Vagina (tissue), 2 donors: ENCODE measurements at regions not wholly inside any gene's neighbourhood (a gene's known extent, or its start where the extent isn't known, plus 50 kb on each side); places are given as distances from the start of the nearest gene placed in this dataset.
A peak's percentile ranks its signal among the peaks of the same experiment; 100 is the strongest.

Source experiments
- DNase-seq, 2 donors: peaks; one replicate each; pipeline ENCODE4 v3.0.0-alpha.2; 2017; ENCODE audit errors: extremely low spot score in 2 of 2
- H3K27ac ChIP-seq: fragments of 200-600 bp; sonication (generic); one replicate; pipeline ENCODE4 v1.5.1; 2019
- H3K27me3 ChIP-seq: fragments of 200-600 bp; sonication (generic); one replicate; pipeline ENCODE4 v1.5.1; 2019
- H3K36me3 ChIP-seq, 2 donors: fragments of 200-600 bp; sonication (generic); one replicate each; pipeline ENCODE4 v1.5.1; 2017 to 2019
- H3K4me1 ChIP-seq: fragments of 200-600 bp; sonication (generic); one replicate; pipeline ENCODE4 v1.5.1; 2019
- H3K4me3 ChIP-seq, 2 donors: fragments of 200-600 bp; sonication (generic); 1 replicate in 1 of 2; 2 replicates in 1 of 2; pipeline ENCODE4 v1.5.1; 2016 to 2019
- H3K9me3 ChIP-seq: fragments of 200-600 bp; sonication (generic); one replicate; pipeline ENCODE4 v1.5.1; 2019
- CTCF ChIP-seq, 3 experiments: fragments of 450-650 bp in 2 of 3; fragments of 200-600 bp in 1 of 3; sonication (generic) in 1 of 3; IDR thresholded peaks; one replicate each; pipeline ENCODE4 v1.5.1; 2017 to 2019; ENCODE audit warnings: antibody characterized with exemption in 3 of 3, mild to moderate bottlenecking in 2 of 3, moderate library complexity in 2 of 3
- POLR2A ChIP-seq, 2 donors: fragments of 450-650 bp; IDR thresholded peaks; one replicate each; pipeline ENCODE4 v1.6.1; 2017; ENCODE audit warnings: antibody characterized with exemption in 2 of 2, mild to moderate bottlenecking in 2 of 2, moderate library complexity in 2 of 2
- POLR2AphosphoS5 ChIP-seq, 2 donors: sonication (generic); formaldehyde crosslinking; IDR thresholded peaks; one replicate each; pipeline ENCODE4 v1.9.0; 2017; ENCODE audit warnings: antibody characterized with exemption in 2 of 2, mild to moderate bottlenecking in 2 of 2, low read depth in 1 of 2; ENCODE audit not compliant: insufficient read depth in 1 of 2
- intact Hi-C: fragments of 100-400 bp; cut with DNase I; formaldehyde crosslinking; loops from one replicate; pipeline ENCODE4 v1.15.1; 2023

GRCh38 chr5:124902097-124902821 is 155.8 kb upstream of the ZNF608 start:
- TF ChIP-seq POLR2AphosphoS5 (IDR thresholded peaks at IDR 0.05; ENCODE audit: insufficient read depth in 1 of 2, low read depth in 1 of 2) (no peak), POLR2A (IDR thresholded peaks at IDR 0.05) (no peak)
- Histone ChIP-seq H3K4me1 (peaks cover 15% of the 10 kb centered on the region), H3K27ac (no peak overlapping the region), H3K4me3 (no peak overlapping the region), H3K9me3 (no peaks in the 10 kb centered on the region), H3K36me3 (no peaks in the 10 kb centered on the region), H3K27me3 (no peaks in the 10 kb centered on the region)
- intact Hi-C loops = no loop called here
- no peak for DNase-seq

DNA sequence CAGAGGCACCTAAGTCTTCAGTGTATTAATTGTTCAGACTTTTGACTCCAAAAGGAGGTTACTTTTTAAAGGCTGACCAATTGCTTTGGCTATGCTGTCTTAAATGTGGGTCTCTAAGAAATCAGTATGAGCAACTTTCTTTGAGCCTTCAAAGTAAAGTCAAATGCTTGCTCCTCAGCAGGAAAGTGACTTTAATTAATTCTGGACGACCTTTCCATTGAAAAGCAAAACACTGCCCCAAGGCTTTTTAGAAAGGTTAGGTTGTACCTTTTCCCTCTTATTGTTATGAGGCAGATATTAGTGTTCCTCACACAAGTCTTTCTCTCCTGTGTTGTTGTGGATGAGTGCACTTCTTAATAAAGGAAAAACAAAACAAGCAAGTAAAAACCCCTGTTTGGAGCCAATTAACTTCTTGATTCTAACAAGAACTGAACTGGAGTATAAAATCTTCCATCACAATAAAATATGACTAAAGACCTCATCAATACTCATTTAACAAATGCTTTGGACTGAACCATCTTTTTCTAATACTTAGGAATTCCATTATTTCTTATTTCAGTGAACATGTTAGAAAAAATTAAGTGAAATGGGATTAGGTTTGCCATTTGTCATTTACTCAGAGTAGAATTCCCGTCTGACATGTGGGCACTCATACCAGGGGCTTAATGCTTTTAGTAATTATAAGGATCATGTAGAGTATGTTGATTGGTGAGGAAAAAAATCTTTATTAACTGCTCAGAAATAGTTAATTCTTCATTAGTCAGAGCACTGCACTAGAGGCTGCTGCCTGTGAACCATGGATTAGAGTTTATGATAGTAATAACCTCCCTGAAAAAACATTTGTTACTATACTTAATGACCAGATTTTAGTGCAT is 159.1 kb upstream of the ZNF608 start:
- peak overlapping the region; percentile 64 for H3K27ac ChIP-seq
- H3K9me3 ChIP-seq = no peaks in the 10 kb centered on the region
- H3K4me3 ChIP-seq = no peak overlapping the region
- peaks cover 30% of the 10 kb centered on the region for H3K4me1 ChIP-seq
- H3K27me3 ChIP-seq = no peaks in the 10 kb centered on the region
- DNase-seq = no peak
- no peak for TF ChIP-seq CTCF (IDR thresholded peaks at IDR 0.05)
- TF ChIP-seq POLR2A (IDR thresholded peaks at IDR 0.05) = no peak
- TF ChIP-seq POLR2AphosphoS5 (IDR thresholded peaks at IDR 0.05; ENCODE audit: insufficient read depth in 1 of 2, low read depth in 1 of 2) = no peak
- no peaks in the 10 kb centered on the region for H3K36me3 ChIP-seq
- intact Hi-C loops = no loop called here

- TF ChIP-seq CTCF (IDR thresholded peaks at IDR 0.05) (peak in 1 of 3 experiments; percentile 7), POLR2AphosphoS5 (IDR thresholded peaks at IDR 0.05; ENCODE audit: insufficient read depth in 1 of 2, low read depth in 1 of 2) (peak; percentile 51 to 88), POLR2A (IDR thresholded peaks at IDR 0.05) (no peak)
- DNase-seq = no peak
- Histone ChIP-seq H3K36me3 (no peaks in the 10 kb centered on the region), H3K9me3 (no peaks in the 10 kb centered on the region), H3K4me1 (peaks cover 30% of the 10 kb centered on the region), H3K27me3 (no peaks in the 10 kb centered on the region), H3K27ac (peak overlapping the region; percentile 74), H3K4me3 (no peak overlapping the region)
- intact Hi-C loops = no loop called here
These were observed 160.1 kb upstream of the ZNF608 start for GRCh38 chr5:124906339-124907097.

DNA sequence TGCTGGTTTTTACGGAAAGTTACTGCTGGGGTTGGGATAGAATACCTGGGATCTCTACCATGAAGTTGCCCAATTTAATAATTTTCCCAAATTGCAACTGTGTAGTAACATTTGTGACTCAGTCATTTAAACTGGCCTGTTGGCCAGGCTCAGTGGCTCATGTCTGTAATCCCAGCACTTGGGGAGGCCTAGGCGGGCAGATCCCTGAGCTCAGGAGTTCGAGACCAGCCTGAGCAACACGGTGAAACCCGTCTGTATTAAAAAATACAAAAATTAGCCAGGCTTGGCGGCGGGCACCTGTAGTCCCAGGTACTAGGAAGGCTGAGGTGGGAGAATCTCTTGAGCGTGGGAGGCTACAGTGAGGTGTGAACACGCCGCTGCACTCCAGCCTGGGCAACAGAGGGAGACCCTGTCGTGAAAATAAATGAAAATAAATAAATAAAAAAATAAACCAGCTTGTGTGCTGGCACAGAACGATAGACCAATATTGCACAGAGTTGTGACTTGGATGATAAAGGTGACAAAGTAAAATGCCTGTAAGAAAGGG is 160.7 kb upstream of the ZNF608 start:
- intact Hi-C loops = no loop called here
- Histone ChIP-seq H3K4me1 (peaks cover 30% of the 10 kb centered on the region), H3K4me3 (no peak overlapping the region), H3K27ac (peak overlapping the region; percentile 74), H3K9me3 (no peaks in the 10 kb centered on the region), H3K27me3 (no peaks in the 10 kb centered on the region), H3K36me3 (no peaks in the 10 kb centered on the region)
- no peak for DNase-seq
- TF ChIP-seq POLR2A (IDR thresholded peaks at IDR 0.05) = no peak
- TF ChIP-seq POLR2AphosphoS5 (IDR thresholded peaks at IDR 0.05; ENCODE audit: insufficient read depth in 1 of 2, low read depth in 1 of 2) = no peak
- no peak for TF ChIP-seq CTCF (IDR thresholded peaks at IDR 0.05)
